K562 (cell line): ENCODE measurements at regions not wholly inside any gene's neighbourhood (a gene's known extent, or its start where the extent isn't known, plus 50 kb on each side); places are given as distances from the start of the nearest gene placed in this dataset.

Experiments used
- ATAC-seq: fragments of 200-7000 bp; cut with Tn5 transposase; 3 replicates; pipeline ENCODE4 v1.9.1; 2020; ENCODE audit warnings: moderate library complexity
- BruUV-seq: library from RNA; stranded (reverse); fragments of 400-500 nt; replicated peaks from 2 replicates; lab custom pipeline; 2021; lab: Mats Ljungman, UMichigan
- CTCF ChIA-PET: fragments of 300-600 bp; formaldehyde crosslinking; extraction: SDS; loops from one replicate; lab custom pipeline; 2021; ENCODE audit warnings: low intra/inter-chr PET ratio; lab: Yijun Ruan, JAX
- POLR2A ChIA-PET: fragments of 300-600, 350-650 bp; sonication (Branson Sonifier 250); formaldehyde crosslinking; extraction: SDS; loops from one replicate; lab custom pipeline; 2021; ENCODE audit warnings: antibody characterized with exemption, inconsistent platforms; lab: Yijun Ruan, JAX
- DNase-seq, 4 experiments: peaks; one replicate each; pipeline versions ENCODE4 v3.0.0 to v3.0.0-alpha.2; 2011 to 2018; ENCODE audit warnings: low spot score in 3 of 4, mixed read lengths in 3 of 4; ENCODE audit errors: extremely low read depth in 1 of 4
- FAIRE-seq: peaks from 2 replicates; lab custom pipeline; 2011; peaks lifted over from hg19 to GRCh38; lab: Jason Lieb, UNC
- H2AFZ ChIP-seq: 2 replicates; pipeline ENCODE4 v1.6.0; 2011; ENCODE audit warnings: low read depth, low read length, control low read depth, inconsistent platforms
- H3K27ac ChIP-seq: fragments of 200-600 bp; 3 replicates; pipeline ENCODE4 v1.8.0; 2011; ENCODE audit warnings: low read depth, mild to moderate bottlenecking, control low read depth, inconsistent platforms, low read length, moderate library complexity, mixed read lengths; ENCODE audit errors: extremely low read depth
- H3K27me3 ChIP-seq, 2 experiments: fragments of 300-600 bp in 1 of 2; 2 replicates in 1 of 2; 3 replicates in 1 of 2; pipeline versions ENCODE4 v1.6.0 to v1.8.0; 2011; ENCODE audit warnings: inconsistent platforms in 2 of 2, low read length in 2 of 2, mild to moderate bottlenecking in 1 of 2, mixed read lengths in 1 of 2, moderate library complexity in 1 of 2; ENCODE audit not compliant: control insufficient read depth in 2 of 2, insufficient read depth in 2 of 2
- H3K36me3 ChIP-seq: fragments of 300-600 bp; 3 replicates; pipeline ENCODE4 v1.8.0; 2011; ENCODE audit warnings: mild to moderate bottlenecking, low read length, inconsistent platforms; ENCODE audit not compliant: control insufficient read depth, insufficient read depth
- H3K4me1 ChIP-seq, 2 experiments: fragments of 200-600 bp in 1 of 2; replicated peaks in 1 of 2; 2 replicates in 1 of 2; 3 replicates in 1 of 2; pipeline versions ENCODE4 v1.5.1 to v1.8.0; 2011; ENCODE audit warnings: inconsistent platforms in 2 of 2, low read length in 2 of 2, mild to moderate bottlenecking in 1 of 2, mixed read lengths in 1 of 2, moderate library complexity in 1 of 2; ENCODE audit not compliant: control insufficient read depth in 2 of 2, insufficient read depth in 2 of 2
- H3K4me2 ChIP-seq: 2 replicates; pipeline ENCODE4 v1.6.1; 2011; ENCODE audit warnings: low read length, control low read depth, inconsistent platforms, mixed read lengths; ENCODE audit not compliant: insufficient read depth
- H3K4me3 ChIP-seq: fragments of 200-600 bp; sonication (generic), shearing (Covaris generic); 2 replicates; pipeline ENCODE4 v1.5.1; 2016; ENCODE audit warnings: control low read depth, inconsistent platforms
- H3K79me2 ChIP-seq: fragments of 200-600 bp; 3 replicates; pipeline ENCODE4 v1.8.0; 2011; ENCODE audit warnings: low read length, inconsistent platforms; ENCODE audit not compliant: control insufficient read depth, insufficient read depth
- H3K9ac ChIP-seq, 2 experiments: 2 replicates each; pipeline versions ENCODE4 v1.6.0 to v1.6.1; 2011; ENCODE audit warnings: low read depth in 2 of 2, low read length in 2 of 2, control low read depth in 1 of 2, inconsistent platforms in 1 of 2, mild to moderate bottlenecking in 1 of 2, mixed read lengths in 1 of 2; ENCODE audit not compliant: insufficient read depth in 1 of 2
- H3K9me1 ChIP-seq: one replicate; pipeline ENCODE4 v1.6.0; 2011; ENCODE audit warnings: inconsistent platforms, mild to moderate bottlenecking, low read length, moderate library complexity; ENCODE audit not compliant: control insufficient read depth, insufficient read depth
- H3K9me3 ChIP-seq: replicated peaks from 2 replicates; pipeline ENCODE4 v1.5.1; 2011; ENCODE audit warnings: low read depth, low read length, inconsistent platforms; ENCODE audit not compliant: control insufficient read depth, insufficient read depth
- H4K20me1 ChIP-seq: replicated peaks from 2 replicates; pipeline ENCODE4 v1.6.1; 2011; ENCODE audit warnings: low read length, inconsistent platforms, mixed read lengths; ENCODE audit not compliant: control insufficient read depth, insufficient read depth
- BRCA1 ChIP-seq, 2 experiments: fragments of 450-650 bp in 1 of 2; sonication (generic) in 1 of 2; formaldehyde crosslinking in 1 of 2; IDR thresholded peaks; 2 replicates each; pipeline versions ENCODE4 v1.5.0 to v1.6.1; 2017 to 2020; ENCODE audit warnings: mild to moderate bottlenecking in 1 of 2, missing genetic modification reagents in 1 of 2
- ELF4 ChIP-seq: fragments of 450-650 bp; formaldehyde crosslinking; IDR thresholded peaks from 2 replicates; pipeline ENCODE4 v1.4.0; 2022; ENCODE audit warnings: missing genetic modification characterization
- ETV1 ChIP-seq: fragments of 450-650 bp; conservative IDR thresholded peaks from 2 replicates; pipeline ENCODE4 v1.6.1; 2016; ENCODE audit warnings: missing genetic modification characterization, control low read depth, low read depth, missing compliant biosample characterization
- FOXJ2 ChIP-seq: fragments of 200-800 bp; sonication (Bioruptor generic); IDR thresholded peaks from 2 replicates; pipeline ENCODE4 v1.6.1; 2016; ENCODE audit warnings: missing genetic modification characterization, missing compliant biosample characterization
- FUS ChIP-seq: fragments of 200-400 bp; formaldehyde crosslinking; optimal IDR thresholded peaks from 2 replicates; pipeline ENCODE3; 2017; ENCODE audit warnings: low read depth, low read length
- HMG20A ChIP-seq: fragments of 450-650 bp; formaldehyde crosslinking; conservative IDR thresholded peaks from 2 replicates; pipeline ENCODE4 v1.4.0; 2020; ENCODE audit warnings: mild to moderate bottlenecking, mixed read lengths
- MTA2 ChIP-seq: fragments of 450-650 bp; IDR thresholded peaks from 2 replicates; pipeline ENCODE4 v1.6.1; 2016; ENCODE audit warnings: low read depth
- POLR2A ChIP-seq: fragments of 450-650 bp; conservative IDR thresholded peaks from 2 replicates; pipeline ENCODE4 v1.6.1; 2016
- RNF2 ChIP-seq: sonication (generic); IDR thresholded peaks from 2 replicates; pipeline ENCODE4 v1.6.1; 2016
- ZNF133 ChIP-seq: fragments of 250-450 bp; sonication (Bioruptor Pico); IDR thresholded peaks from 2 replicates; pipeline ENCODE4 v1.4.0; 2020; ENCODE audit warnings: mild to moderate bottlenecking
- ZNF174 ChIP-seq: fragments of 250-450 bp; sonication (Bioruptor Pico); IDR thresholded peaks from 2 replicates; pipeline ENCODE4 v1.4.0; 2020; ENCODE audit warnings: mild to moderate bottlenecking
- ZNF217 ChIP-seq: sonication (generic); formaldehyde crosslinking; IDR thresholded peaks from 2 replicates; pipeline ENCODE4 v1.8.0; 2022; ENCODE audit warnings: mild to moderate bottlenecking, missing genetic modification reagents
- ZNF79 ChIP-seq: fragments of 250-450 bp; sonication (Bioruptor Pico); IDR thresholded peaks from 2 replicates; pipeline ENCODE4 v1.4.0; 2020; ENCODE audit warnings: low read depth, mild to moderate bottlenecking, moderate library complexity
- WGBS: fragments of 100-300 bp; shearing (Covaris generic); methylation state at CpG from one replicate; pipeline ENCODE4 v1.1.6; 2016; ENCODE audit warnings: low coverage, mixed read lengths; ENCODE audit not compliant: insufficient coverage; ENCODE audit errors: missing lambda C conversion rate; 5-methylcytosine and 5-hydroxymethylcytosine counted together
- in situ Hi-C: fragments of 300-500 bp; cut with MboI; formaldehyde crosslinking; loops from 4 replicates; pipeline ENCODE4 v1.15.0; 2018; ENCODE audit warnings: inconsistent platforms, mixed read lengths
- intact Hi-C: fragments of 100-400 bp; cut with micrococcal nuclease; formaldehyde crosslinking; loops from 2 replicates; pipeline ENCODE4 v1.14.2; 2022
- TF ChIP-seq, protein P1 (sequence below): fragments of 200-800 bp; sonication (Bioruptor generic); IDR thresholded peaks from 2 replicates; pipeline ENCODE4 v1.6.1; 2016; ENCODE audit warnings: missing genetic modification characterization, missing compliant biosample characterization

DNA sequence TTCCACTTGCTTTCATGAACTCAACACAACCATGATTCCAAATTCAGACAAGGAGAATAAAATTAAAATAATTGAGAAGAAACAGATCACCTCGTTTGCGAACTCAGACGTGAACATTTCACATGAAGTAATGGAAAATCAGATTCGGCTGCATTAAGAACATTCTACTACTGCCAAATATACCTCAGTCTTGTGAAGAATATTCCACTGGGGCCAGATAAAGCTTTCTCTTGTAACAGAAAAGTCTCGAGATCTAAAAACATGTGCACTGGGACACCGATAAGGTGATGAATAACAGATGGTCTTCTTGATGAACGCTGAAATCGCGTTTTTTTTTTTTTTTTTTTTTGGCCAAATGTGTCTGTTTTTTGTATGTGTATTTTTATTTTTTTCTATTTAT is 761.1 kb downstream of the BRD1 start:
- Histone ChIP-seq H3K27me3 (peaks cover 0 to 13% of the 10 kb centered on the region in 2 experiments; a peak in 1 of 5 replicates), H3K9me1 (no peaks in the 10 kb centered on the region), H2AFZ (no peak overlapping the region), H3K9ac (no peak overlapping the region), H3K4me3 (no peak overlapping the region), H3K4me2 (no peak overlapping the region), H3K9me3 (no peaks in the 10 kb centered on the region), H3K79me2 (no peaks in the 10 kb centered on the region), H4K20me1 (no peaks in the 10 kb centered on the region), H3K36me3 (no peaks in the 10 kb centered on the region), H3K4me1 (no peaks in the 10 kb centered on the region), H3K27ac (no peak overlapping the region)
- in situ Hi-C loops, result no loop called here
- intact Hi-C loops, result no loop called here
- no TSS peak for BruUV-seq
- FAIRE-seq (no peak), ATAC-seq (no peak), DNase-seq (no peak)
- no peak for TF ChIP-seq ETV1
- no peak for TF ChIP-seq POLR2A
- TF ChIP-seq ZNF217 (CRISPR knock-in tag), result no peak
- TF ChIP-seq FOXJ2 (tag), result no peak
- TF ChIP-seq, protein P1, sequence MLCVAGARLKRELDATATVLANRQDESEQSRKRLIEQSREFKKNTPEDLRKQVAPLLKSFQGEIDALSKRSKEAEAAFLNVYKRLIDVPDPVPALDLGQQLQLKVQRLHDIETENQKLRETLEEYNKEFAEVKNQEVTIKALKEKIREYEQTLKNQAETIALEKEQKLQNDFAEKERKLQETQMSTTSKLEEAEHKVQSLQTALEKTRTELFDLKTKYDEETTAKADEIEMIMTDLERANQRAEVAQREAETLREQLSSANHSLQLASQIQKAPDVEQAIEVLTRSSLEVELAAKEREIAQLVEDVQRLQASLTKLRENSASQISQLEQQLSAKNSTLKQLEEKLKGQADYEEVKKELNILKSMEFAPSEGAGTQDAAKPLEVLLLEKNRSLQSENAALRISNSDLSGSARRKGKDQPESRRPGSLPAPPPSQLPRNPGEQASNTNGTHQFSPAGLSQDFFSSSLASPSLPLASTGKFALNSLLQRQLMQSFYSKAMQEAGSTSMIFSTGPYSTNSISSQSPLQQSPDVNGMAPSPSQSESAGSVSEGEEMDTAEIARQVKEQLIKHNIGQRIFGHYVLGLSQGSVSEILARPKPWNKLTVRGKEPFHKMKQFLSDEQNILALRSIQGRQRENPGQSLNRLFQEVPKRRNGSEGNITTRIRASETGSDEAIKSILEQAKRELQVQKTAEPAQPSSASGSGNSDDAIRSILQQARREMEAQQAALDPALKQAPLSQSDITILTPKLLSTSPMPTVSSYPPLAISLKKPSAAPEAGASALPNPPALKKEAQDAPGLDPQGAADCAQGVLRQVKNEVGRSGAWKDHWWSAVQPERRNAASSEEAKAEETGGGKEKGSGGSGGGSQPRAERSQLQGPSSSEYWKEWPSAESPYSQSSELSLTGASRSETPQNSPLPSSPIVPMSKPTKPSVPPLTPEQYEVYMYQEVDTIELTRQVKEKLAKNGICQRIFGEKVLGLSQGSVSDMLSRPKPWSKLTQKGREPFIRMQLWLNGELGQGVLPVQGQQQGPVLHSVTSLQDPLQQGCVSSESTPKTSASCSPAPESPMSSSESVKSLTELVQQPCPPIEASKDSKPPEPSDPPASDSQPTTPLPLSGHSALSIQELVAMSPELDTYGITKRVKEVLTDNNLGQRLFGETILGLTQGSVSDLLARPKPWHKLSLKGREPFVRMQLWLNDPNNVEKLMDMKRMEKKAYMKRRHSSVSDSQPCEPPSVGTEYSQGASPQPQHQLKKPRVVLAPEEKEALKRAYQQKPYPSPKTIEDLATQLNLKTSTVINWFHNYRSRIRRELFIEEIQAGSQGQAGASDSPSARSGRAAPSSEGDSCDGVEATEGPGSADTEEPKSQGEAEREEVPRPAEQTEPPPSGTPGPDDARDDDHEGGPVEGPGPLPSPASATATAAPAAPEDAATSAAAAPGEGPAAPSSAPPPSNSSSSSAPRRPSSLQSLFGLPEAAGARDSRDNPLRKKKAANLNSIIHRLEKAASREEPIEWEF (CRISPR knock-in tag), result no peak
- TF ChIP-seq ELF4 (CRISPR knock-in tag), result no peak
- TF ChIP-seq MTA2, result no peak
- TF ChIP-seq ZNF79 (CRISPR knock-in tag), result no peak
- no peak for TF ChIP-seq ZNF174
- no peak for TF ChIP-seq RNF2
- no peak for TF ChIP-seq HMG20A
- TF ChIP-seq BRCA1 (IDR thresholded peaks at IDR 0.05), result no peak
- TF ChIP-seq BRCA1 (CRISPR knock-in tag; IDR thresholded peaks at IDR 0.05), result no peak
- no peak for TF ChIP-seq FUS
- TF ChIP-seq ZNF133 (CRISPR knock-in tag), result no peak
- 2% methylated on average over 7 of the region's 9 CpGs for WGBS
- CTCF ChIA-PET, result no interaction called here
- POLR2A ChIA-PET, result no interaction called here
